Tibial nerve (tissue), 4 donors: ENCODE measurements at regions not wholly inside any gene's neighbourhood (a gene's known extent, or its start where the extent isn't known, plus 50 kb on each side); places are given as distances from the start of the nearest gene placed in this dataset.

Source experiments
- CTCF ChIP-seq, 5 experiments: fragments of 200-600 bp in 3 of 5; fragments of 450-650 bp in 2 of 5; sonication (generic) in 3 of 5; IDR thresholded peaks; one replicate each; pipeline ENCODE4 v1.5.1; 2016 to 2019; ENCODE audit warnings: antibody characterized with exemption in 5 of 5, mild to moderate bottlenecking in 3 of 5, moderate library complexity in 2 of 5
- EP300 ChIP-seq, 2 donors: sonication (generic); formaldehyde crosslinking; IDR thresholded peaks; one replicate each; pipeline ENCODE4 v1.6.1; 2017; ENCODE audit warnings: antibody characterized with exemption in 2 of 2, mild to moderate bottlenecking in 1 of 2

- TF ChIP-seq EP300 (IDR thresholded peaks at IDR 0.05) = no peak
- TF ChIP-seq CTCF (IDR thresholded peaks at IDR 0.05) = no peak
These were observed 106.9 kb downstream of the LSM3 start for GRCh38 chr3:14285548-14285925.
